Neutrophil (primary cell): ENCODE measurements at regions not wholly inside any gene's neighbourhood (a gene's known extent, or its start where the extent isn't known, plus 50 kb on each side); places are given as distances from the start of the nearest gene placed in this dataset.

Experiments used
- H3K27ac ChIP-seq: fragments of 200-600 bp; sonication (generic); 2 replicates; pipeline ENCODE4 v1.5.1; 2016; ENCODE audit warnings: mild to moderate bottlenecking, moderate library complexity
- H3K27me3 ChIP-seq: fragments of 200-600 bp; sonication (generic); 2 replicates; pipeline ENCODE4 v1.6.0; 2016; ENCODE audit warnings: mild to moderate bottlenecking
- H3K36me3 ChIP-seq: fragments of 200-600 bp; sonication (generic); 2 replicates; pipeline ENCODE4 v1.5.1; 2017
- H3K4me1 ChIP-seq, 2 experiments: fragments of 200-600 bp in 1 of 2; sonication (generic) in 1 of 2; 1 replicate in 1 of 2; 2 replicates in 1 of 2; pipeline versions ENCODE4 v1.5.1 to v1.6.1; 2013 to 2016; ENCODE audit warnings: low read depth in 1 of 2, low read length in 1 of 2, mild to moderate bottlenecking in 1 of 2, moderate library complexity in 1 of 2; ENCODE audit not compliant: control insufficient read depth in 1 of 2, insufficient read depth in 1 of 2
- H3K4me3 ChIP-seq, 2 experiments: fragments of 200-600 bp in 1 of 2; sonication (generic) in 1 of 2; 1 replicate in 1 of 2; 2 replicates in 1 of 2; pipeline ENCODE4 v1.5.1; 2013 to 2016; ENCODE audit warnings: low read depth in 1 of 2, low read length in 1 of 2, mild to moderate bottlenecking in 1 of 2, moderate library complexity in 1 of 2
- H3K9me3 ChIP-seq: fragments of 200-600 bp; sonication (generic); 2 replicates; pipeline ENCODE4 v1.5.1; 2016
- CTCF ChIP-seq: fragments of 200-600 bp; sonication (generic); IDR thresholded peaks from 2 replicates; pipeline ENCODE4 v1.5.1; 2016; ENCODE audit warnings: antibody characterized with exemption

- H3K27me3 ChIP-seq, result no peaks in the 10 kb centered on the region
- no peaks in the 10 kb centered on the region for H3K4me1 ChIP-seq
- no peak overlapping the region for H3K4me3 ChIP-seq
- no peaks in the 10 kb centered on the region for H3K36me3 ChIP-seq
- TF ChIP-seq CTCF, result no peak
- no peak overlapping the region for H3K27ac ChIP-seq
- H3K9me3 ChIP-seq, result no peaks in the 10 kb centered on the region
Measured at GRCh38 chr5:118185018-118185417, 803.3 kb downstream of the DTWD2 start.

GRCh38 chr5:118176146-118176545 lies 812.2 kb downstream of the DTWD2 start:
- Histone ChIP-seq H3K36me3 (no peaks in the 10 kb centered on the region), H3K4me1 (no peaks in the 10 kb centered on the region), H3K27me3 (no peaks in the 10 kb centered on the region), H3K4me3 (no peak overlapping the region), H3K27ac (no peak overlapping the region), H3K9me3 (no peaks in the 10 kb centered on the region)
- no peak for TF ChIP-seq CTCF

- H3K9me3 ChIP-seq, result no peaks in the 10 kb centered on the region
- no peaks in the 10 kb centered on the region for H3K27me3 ChIP-seq
- no peak overlapping the region for H3K27ac ChIP-seq
- H3K4me3 ChIP-seq, result no peak overlapping the region
- H3K4me1 ChIP-seq, result no peaks in the 10 kb centered on the region
- TF ChIP-seq CTCF, result no peak
- no peaks in the 10 kb centered on the region for H3K36me3 ChIP-seq
Measured at GRCh38 chr5:118174671-118175070, 813.7 kb downstream of the DTWD2 start.

GRCh38 chr5:118173340-118173739 lies 815.0 kb downstream of the DTWD2 start:
- no peaks in the 10 kb centered on the region for H3K4me1 ChIP-seq
- H3K9me3 ChIP-seq, result no peaks in the 10 kb centered on the region
- no peaks in the 10 kb centered on the region for H3K36me3 ChIP-seq
- no peaks in the 10 kb centered on the region for H3K27me3 ChIP-seq
- no peak for TF ChIP-seq CTCF
- H3K4me3 ChIP-seq, result no peak overlapping the region
- no peak overlapping the region for H3K27ac ChIP-seq

GRCh38 chr5:118165619-118166018 lies 822.7 kb downstream of the DTWD2 start:
- Histone ChIP-seq H3K4me3 (no peak overlapping the region), H3K36me3 (no peaks in the 10 kb centered on the region), H3K27ac (no peak overlapping the region), H3K4me1 (no peaks in the 10 kb centered on the region), H3K27me3 (no peaks in the 10 kb centered on the region), H3K9me3 (no peaks in the 10 kb centered on the region)
- no peak for TF ChIP-seq CTCF

GRCh38 chr5:118156181-118156580 lies 832.2 kb downstream of the DTWD2 start:
- no peak for TF ChIP-seq CTCF
- Histone ChIP-seq H3K4me1 (no peaks in the 10 kb centered on the region), H3K4me3 (no peak overlapping the region), H3K9me3 (no peaks in the 10 kb centered on the region), H3K36me3 (no peaks in the 10 kb centered on the region), H3K27me3 (no peaks in the 10 kb centered on the region), H3K27ac (no peak overlapping the region)
